ENCODE measurements at regions not wholly inside any gene's neighbourhood (a gene's known extent, or its start where the extent isn't known, plus 50 kb on each side); places are given as distances from the start of the nearest gene placed in this dataset.

DNA sequence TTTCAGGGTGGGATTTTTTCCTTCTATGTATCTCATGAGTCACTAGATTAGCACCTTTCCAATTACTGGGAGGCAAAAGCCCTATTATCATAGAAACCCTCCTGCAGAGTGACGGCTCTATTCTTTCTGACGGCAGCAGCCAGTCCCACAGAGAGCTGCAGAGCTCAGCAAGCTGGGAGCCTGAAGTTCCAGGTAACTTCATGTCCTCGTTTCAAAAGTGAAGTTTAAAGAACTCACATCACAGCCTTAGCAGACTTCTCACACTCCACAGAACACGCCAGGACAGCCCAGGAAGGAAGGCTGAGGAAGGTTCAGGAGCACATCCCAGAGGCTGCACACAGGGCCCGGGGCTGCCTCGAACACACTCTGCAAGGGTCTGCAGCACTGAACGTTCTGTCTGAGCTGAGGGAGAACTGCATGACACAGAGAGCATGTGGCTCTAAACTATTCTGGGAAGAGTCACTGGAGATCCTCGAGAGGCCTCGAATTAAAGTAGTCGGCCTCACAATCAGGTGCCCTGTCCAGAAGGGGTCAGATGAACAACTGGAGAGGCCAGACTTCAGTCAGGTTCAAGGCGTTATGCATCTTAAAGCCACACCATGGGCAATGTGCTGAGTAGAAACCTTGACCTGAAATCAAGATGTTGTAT, 104.2 kb upstream of the DRD2 start:
- Mint-ChIP-seq H3K9me3 (peaks cover 5% of the 10 kb centered on the region; the same call in 1 of the 2 replicates), H3K4me1 (peaks cover 29% of the 10 kb centered on the region), H3K4me3 (no peak overlapping the region), H3K27me3 (ENCODE audit: low read depth) (no peaks in the 10 kb centered on the region), H3K27ac (no peak overlapping the region), H3K36me3 (no peaks in the 10 kb centered on the region)
- ChIA-PET CTCF (interaction anchor here (1.6 kb wide), 1 partner anchor 25 kb away, joined by 6 read pairs; no protein-coding TSS in a partner anchor), POLR2A (no interaction called here)
- ATAC-seq (peak; percentile 24), DNase-seq (ENCODE audit: low spot score) (no peak)
- TF ChIP-seq, protein P1, sequence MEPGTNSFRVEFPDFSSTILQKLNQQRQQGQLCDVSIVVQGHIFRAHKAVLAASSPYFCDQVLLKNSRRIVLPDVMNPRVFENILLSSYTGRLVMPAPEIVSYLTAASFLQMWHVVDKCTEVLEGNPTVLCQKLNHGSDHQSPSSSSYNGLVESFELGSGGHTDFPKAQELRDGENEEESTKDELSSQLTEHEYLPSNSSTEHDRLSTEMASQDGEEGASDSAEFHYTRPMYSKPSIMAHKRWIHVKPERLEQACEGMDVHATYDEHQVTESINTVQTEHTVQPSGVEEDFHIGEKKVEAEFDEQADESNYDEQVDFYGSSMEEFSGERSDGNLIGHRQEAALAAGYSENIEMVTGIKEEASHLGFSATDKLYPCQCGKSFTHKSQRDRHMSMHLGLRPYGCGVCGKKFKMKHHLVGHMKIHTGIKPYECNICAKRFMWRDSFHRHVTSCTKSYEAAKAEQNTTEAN (CRISPR knock-in tag; IDR thresholded peaks at IDR 0.05), result no peak
- TF ChIP-seq EMX1 (CRISPR knock-in tag; IDR thresholded peaks at IDR 0.05), result no peak
- TF ChIP-seq NFATC4 (CRISPR knock-in tag; IDR thresholded peaks at IDR 0.05), result no peak
- TF ChIP-seq, protein P2, sequence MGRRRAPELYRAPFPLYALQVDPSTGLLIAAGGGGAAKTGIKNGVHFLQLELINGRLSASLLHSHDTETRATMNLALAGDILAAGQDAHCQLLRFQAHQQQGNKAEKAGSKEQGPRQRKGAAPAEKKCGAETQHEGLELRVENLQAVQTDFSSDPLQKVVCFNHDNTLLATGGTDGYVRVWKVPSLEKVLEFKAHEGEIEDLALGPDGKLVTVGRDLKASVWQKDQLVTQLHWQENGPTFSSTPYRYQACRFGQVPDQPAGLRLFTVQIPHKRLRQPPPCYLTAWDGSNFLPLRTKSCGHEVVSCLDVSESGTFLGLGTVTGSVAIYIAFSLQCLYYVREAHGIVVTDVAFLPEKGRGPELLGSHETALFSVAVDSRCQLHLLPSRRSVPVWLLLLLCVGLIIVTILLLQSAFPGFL (CRISPR knock-in tag; IDR thresholded peaks at IDR 0.05; ENCODE audit: borderline replicate concordance), result no peak
- TF ChIP-seq TEAD4 (CRISPR knock-in tag; IDR thresholded peaks at IDR 0.05), result no peak
- no peak for TF ChIP-seq SOX15 (CRISPR knock-in tag; IDR thresholded peaks at IDR 0.05)
- no peak for TF ChIP-seq GABPB1 (CRISPR knock-in tag; IDR thresholded peaks at IDR 0.05)
- TF ChIP-seq ZNF416 (CRISPR knock-in tag; IDR thresholded peaks at IDR 0.05), result no peak
- TF ChIP-seq, protein P3, sequence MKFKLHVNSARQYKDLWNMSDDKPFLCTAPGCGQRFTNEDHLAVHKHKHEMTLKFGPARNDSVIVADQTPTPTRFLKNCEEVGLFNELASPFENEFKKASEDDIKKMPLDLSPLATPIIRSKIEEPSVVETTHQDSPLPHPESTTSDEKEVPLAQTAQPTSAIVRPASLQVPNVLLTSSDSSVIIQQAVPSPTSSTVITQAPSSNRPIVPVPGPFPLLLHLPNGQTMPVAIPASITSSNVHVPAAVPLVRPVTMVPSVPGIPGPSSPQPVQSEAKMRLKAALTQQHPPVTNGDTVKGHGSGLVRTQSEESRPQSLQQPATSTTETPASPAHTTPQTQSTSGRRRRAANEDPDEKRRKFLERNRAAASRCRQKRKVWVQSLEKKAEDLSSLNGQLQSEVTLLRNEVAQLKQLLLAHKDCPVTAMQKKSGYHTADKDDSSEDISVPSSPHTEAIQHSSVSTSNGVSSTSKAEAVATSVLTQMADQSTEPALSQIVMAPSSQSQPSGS (CRISPR knock-in tag; IDR thresholded peaks at IDR 0.05; ENCODE audit: borderline replicate concordance, low read depth), result no peak
- TF ChIP-seq GTF2I (CRISPR knock-in tag; conservative IDR thresholded peaks at IDR 0.05), result no peak
- TF ChIP-seq ZNF671 (CRISPR knock-in tag; IDR thresholded peaks at IDR 0.05), result no peak

DNA sequence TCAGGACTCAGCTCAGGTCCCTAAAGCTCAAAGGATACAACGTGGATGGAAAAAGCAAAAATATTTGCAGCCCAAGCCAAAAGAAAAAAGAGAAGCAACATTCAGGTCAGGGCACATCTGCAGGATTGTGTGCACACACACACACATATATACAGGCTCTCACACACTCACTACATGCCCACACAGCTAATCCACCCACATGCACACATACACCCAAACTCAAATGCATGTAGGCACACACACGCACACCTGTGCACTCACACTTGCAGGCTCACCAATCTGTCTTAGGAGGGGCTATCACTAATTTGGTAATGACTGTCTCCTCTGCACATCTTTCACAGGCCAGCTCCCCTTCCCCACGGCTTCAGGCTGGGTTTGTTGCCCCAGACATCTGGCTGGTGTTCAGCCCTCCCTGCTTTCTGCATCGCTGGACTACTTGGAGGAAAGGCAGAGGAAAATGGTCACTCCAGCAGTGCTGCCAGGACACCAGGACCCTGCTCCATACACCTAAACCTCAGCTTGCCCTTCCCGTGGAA, 103.6 kb upstream of the DRD2 start:
- ATAC-seq (no peak; the same call in 1 of the 2 replicates), DNase-seq (ENCODE audit: low spot score) (no peak)
- ChIA-PET POLR2A (no interaction called here), CTCF (interaction anchor here (1.0 to 1.6 kb wide), 3 partner anchors 8 to 152 kb away, joined by 3 to 6 read pairs (median 6); no protein-coding TSS in a partner anchor)
- H3K27ac Mint-ChIP-seq, result no peak overlapping the region
- no peak overlapping the region for H3K4me3 Mint-ChIP-seq
- no peaks in the 10 kb centered on the region for H3K36me3 Mint-ChIP-seq
- H3K4me1 Mint-ChIP-seq, result peaks cover 29% of the 10 kb centered on the region
- H3K9me3 Mint-ChIP-seq, result peaks cover 5% of the 10 kb centered on the region; the same call in 1 of the 2 replicates
- H3K27me3 Mint-ChIP-seq (ENCODE audit: low read depth), result no peaks in the 10 kb centered on the region
- no peak for TF ChIP-seq ATF1 (CRISPR knock-in tag; IDR thresholded peaks at IDR 0.05)
- no peak for TF ChIP-seq GABPB1 (CRISPR knock-in tag; IDR thresholded peaks at IDR 0.05)
- TF ChIP-seq ESRRA (CRISPR knock-in tag; IDR thresholded peaks at IDR 0.05; ENCODE audit: borderline replicate concordance), result no peak
- no peak for TF ChIP-seq ZNF671 (CRISPR knock-in tag; IDR thresholded peaks at IDR 0.05)
- no peak for TF ChIP-seq CREM (CRISPR knock-in tag; IDR thresholded peaks at IDR 0.05)
- TF ChIP-seq, protein P4, sequence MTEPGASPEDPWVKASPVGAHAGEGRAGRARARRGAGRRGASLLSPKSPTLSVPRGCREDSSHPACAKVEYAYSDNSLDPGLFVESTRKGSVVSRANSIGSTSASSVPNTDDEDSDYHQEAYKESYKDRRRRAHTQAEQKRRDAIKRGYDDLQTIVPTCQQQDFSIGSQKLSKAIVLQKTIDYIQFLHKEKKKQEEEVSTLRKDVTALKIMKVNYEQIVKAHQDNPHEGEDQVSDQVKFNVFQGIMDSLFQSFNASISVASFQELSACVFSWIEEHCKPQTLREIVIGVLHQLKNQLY (CRISPR knock-in tag; IDR thresholded peaks at IDR 0.05), result no peak
- TF ChIP-seq, protein P5, sequence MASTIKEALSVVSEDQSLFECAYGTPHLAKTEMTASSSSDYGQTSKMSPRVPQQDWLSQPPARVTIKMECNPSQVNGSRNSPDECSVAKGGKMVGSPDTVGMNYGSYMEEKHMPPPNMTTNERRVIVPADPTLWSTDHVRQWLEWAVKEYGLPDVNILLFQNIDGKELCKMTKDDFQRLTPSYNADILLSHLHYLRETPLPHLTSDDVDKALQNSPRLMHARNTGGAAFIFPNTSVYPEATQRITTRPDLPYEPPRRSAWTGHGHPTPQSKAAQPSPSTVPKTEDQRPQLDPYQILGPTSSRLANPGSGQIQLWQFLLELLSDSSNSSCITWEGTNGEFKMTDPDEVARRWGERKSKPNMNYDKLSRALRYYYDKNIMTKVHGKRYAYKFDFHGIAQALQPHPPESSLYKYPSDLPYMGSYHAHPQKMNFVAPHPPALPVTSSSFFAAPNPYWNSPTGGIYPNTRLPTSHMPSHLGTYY (CRISPR knock-in tag; IDR thresholded peaks at IDR 0.05), result no peak
- TF ChIP-seq, protein P6, sequence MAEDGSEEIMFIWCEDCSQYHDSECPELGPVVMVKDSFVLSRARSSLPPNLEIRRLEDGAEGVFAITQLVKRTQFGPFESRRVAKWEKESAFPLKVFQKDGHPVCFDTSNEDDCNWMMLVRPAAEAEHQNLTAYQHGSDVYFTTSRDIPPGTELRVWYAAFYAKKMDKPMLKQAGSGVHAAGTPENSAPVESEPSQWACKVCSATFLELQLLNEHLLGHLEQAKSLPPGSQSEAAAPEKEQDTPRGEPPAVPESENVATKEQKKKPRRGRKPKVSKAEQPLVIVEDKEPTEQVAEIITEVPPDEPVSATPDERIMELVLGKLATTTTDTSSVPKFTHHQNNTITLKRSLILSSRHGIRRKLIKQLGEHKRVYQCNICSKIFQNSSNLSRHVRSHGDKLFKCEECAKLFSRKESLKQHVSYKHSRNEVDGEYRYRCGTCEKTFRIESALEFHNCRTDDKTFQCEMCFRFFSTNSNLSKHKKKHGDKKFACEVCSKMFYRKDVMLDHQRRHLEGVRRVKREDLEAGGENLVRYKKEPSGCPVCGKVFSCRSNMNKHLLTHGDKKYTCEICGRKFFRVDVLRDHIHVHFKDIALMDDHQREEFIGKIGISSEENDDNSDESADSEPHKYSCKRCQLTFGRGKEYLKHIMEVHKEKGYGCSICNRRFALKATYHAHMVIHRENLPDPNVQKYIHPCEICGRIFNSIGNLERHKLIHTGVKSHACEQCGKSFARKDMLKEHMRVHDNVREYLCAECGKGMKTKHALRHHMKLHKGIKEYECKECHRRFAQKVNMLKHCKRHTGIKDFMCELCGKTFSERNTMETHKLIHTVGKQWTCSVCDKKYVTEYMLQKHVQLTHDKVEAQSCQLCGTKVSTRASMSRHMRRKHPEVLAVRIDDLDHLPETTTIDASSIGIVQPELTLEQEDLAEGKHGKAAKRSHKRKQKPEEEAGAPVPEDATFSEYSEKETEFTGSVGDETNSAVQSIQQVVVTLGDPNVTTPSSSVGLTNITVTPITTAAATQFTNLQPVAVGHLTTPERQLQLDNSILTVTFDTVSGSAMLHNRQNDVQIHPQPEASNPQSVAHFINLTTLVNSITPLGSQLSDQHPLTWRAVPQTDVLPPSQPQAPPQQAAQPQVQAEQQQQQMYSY (CRISPR knock-in tag; IDR thresholded peaks at IDR 0.05), result no peak
- no peak for TF ChIP-seq RELA (CRISPR knock-in tag; IDR thresholded peaks at IDR 0.05; ENCODE audit: borderline replicate concordance)
- TF ChIP-seq SOX15 (CRISPR knock-in tag; IDR thresholded peaks at IDR 0.05), result no peak
- TF ChIP-seq CBFB (CRISPR knock-in tag; IDR thresholded peaks at IDR 0.05; ENCODE audit: low read depth), result no peak
- TF ChIP-seq TP53 (CRISPR knock-in tag; IDR thresholded peaks at IDR 0.05), result no peak
- no peak for TF ChIP-seq ZNF396 (CRISPR knock-in tag; IDR thresholded peaks at IDR 0.05; ENCODE audit: borderline replicate concordance)
- TF ChIP-seq FOXJ3 (CRISPR knock-in tag; IDR thresholded peaks at IDR 0.05; ENCODE audit: borderline replicate concordance), result no peak
- TF ChIP-seq, protein P7, sequence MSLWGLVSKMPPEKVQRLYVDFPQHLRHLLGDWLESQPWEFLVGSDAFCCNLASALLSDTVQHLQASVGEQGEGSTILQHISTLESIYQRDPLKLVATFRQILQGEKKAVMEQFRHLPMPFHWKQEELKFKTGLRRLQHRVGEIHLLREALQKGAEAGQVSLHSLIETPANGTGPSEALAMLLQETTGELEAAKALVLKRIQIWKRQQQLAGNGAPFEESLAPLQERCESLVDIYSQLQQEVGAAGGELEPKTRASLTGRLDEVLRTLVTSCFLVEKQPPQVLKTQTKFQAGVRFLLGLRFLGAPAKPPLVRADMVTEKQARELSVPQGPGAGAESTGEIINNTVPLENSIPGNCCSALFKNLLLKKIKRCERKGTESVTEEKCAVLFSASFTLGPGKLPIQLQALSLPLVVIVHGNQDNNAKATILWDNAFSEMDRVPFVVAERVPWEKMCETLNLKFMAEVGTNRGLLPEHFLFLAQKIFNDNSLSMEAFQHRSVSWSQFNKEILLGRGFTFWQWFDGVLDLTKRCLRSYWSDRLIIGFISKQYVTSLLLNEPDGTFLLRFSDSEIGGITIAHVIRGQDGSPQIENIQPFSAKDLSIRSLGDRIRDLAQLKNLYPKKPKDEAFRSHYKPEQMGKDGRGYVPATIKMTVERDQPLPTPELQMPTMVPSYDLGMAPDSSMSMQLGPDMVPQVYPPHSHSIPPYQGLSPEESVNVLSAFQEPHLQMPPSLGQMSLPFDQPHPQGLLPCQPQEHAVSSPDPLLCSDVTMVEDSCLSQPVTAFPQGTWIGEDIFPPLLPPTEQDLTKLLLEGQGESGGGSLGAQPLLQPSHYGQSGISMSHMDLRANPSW (CRISPR knock-in tag; conservative IDR thresholded peaks at IDR 0.05; ENCODE audit: low read depth), result no peak
